Stimulated activated CD4-positive, alpha-beta T cell treated with anti-CD3 and anti-CD28 coated beads, Interleukin-2, amount 100 ng/mL, for 48 hours (primary cell): ENCODE measurements at regions not wholly inside any gene's neighbourhood (a gene's known extent, or its start where the extent isn't known, plus 50 kb on each side); places are given as distances from the start of the nearest gene placed in this dataset.

Experiments
- DNase-seq, 2 donors: peaks; one replicate each; pipeline ENCODE4 v3.0.0-alpha.2; 2020

GRCh38 chr11:130617001-130617400, 168.6 kb downstream of the ADAMTS15 start:
- DNase-seq: no peak

DNA sequence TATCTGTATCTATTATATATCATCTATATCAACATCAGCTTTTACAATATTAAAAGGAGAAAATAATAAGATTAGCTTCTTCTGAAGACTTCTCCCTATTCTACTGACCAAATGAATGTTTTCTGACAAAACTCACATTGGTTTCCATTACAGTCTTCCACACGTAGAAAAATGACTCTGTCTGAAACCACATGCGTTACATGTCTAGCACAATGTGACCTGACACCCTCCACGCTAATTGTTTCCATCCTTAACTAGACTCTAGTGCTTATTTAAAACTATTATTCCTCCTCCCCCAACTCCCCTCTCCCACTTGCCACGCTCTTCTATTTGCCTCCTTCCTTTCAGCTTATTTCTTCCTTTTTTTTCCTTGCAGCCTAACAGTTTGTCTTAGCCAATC, 172.1 kb downstream of the ADAMTS15 start:
- no peak for DNase-seq

- no peak for DNase-seq
Measured at GRCh38 chr11:130622141-130622542, 173.7 kb downstream of the ADAMTS15 start.

DNA sequence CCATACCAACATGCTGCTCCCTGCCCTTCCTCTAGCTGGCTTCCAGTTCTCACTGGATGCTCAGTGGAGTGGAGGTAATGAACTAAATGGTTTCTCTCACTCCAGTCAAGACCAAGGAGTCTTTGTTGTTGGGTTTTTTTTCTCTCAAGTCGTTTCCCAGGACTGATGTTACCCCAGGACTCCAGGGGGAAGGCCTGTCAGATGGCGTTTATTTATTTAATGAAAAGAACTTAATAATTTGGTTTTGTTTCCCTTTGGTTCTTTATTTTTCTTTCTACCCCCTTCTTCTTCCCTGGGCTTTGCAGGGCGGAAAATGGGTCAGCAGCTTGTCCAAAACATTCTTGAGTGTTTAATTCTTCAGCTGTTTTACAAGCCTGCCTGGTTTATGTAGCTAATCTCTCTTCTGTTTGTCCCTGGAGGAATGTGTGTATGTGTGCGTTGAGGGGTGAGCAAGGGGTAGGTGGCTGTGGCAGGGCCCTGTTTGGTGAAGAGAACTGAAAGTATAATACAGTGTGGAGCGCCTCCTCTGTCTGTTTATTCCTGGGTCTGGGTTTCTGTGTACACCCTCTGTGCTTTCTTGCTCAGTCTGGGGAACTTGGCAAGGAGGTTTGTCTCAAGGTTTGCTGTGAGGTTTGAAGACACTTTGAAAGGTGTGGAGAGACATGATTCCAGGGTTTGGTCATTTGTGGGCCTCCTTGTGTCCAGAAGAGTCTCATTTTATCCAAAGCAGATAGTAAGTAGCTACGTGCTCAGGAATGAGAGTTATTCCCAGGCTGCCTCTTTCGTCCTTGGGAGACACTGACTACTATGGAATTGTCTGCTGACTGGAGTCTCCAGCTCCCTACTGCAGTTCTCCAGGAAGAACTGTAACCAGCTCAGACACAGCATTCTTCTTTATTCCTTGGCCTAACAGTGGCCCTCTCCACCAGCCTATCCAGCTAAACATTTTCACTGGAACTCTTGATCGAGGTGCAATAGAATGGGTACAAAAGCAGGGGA, 175.5 kb downstream of the ADAMTS15 start:
- DNase-seq: no peak

- DNase-seq: no peak
Measured at GRCh38 chr11:130624971-130625544, 176.6 kb downstream of the ADAMTS15 start.

DNA sequence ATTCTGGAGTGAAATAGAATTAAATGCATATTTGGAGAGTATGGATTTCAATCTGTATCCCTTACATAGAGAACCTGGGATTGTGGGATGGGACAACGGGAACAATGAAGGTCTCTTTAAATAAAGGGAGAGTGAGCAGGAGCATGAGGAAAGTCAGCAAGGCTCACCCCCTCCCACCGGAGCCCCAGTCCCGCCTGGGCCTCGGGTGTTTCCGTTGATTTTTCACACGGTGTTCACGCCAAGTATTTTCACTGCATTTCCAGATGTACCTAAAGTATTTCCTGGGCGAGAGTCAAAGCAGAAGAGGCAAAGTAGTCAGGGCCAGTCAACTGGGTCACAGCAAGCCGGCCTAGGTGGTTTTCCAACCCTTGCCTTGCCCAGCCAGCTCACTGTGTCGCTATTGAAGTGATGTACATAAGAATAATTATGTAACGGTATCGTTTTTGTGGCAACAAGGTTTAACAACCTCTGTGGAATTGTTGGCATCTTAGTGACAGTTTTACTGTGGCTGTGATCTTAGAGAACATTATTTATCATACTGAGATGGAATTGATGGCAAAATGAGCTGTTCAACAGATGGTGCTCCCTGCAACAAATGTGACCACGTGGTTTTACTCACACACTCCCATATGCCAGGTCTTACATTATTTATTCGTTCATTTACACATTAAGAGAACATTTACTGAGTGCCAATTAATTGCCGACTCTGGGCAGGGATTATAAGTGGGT, 177.3 kb downstream of the ADAMTS15 start:
- no peak for DNase-seq

DNA sequence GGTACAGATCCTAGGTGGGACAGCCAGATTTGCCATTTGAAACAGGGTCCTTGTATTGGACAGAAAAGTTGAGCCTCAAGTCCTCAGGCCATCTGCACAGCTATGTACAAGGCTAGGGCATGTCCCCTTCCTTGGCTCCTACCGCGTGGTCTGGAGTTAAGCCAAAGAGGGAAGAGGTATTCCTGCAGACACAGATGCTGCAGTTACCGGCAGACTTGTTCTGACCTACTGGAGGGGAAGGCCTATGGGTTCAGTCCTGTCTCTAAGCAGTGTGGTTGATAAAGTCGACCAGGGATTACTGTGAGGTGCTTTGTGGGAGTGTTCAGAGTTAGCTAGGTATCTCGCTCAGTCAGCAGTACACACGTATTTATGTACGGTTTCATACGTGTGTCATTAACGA, 180.6 kb downstream of the ADAMTS15 start:
- DNase-seq: no peak

DNA sequence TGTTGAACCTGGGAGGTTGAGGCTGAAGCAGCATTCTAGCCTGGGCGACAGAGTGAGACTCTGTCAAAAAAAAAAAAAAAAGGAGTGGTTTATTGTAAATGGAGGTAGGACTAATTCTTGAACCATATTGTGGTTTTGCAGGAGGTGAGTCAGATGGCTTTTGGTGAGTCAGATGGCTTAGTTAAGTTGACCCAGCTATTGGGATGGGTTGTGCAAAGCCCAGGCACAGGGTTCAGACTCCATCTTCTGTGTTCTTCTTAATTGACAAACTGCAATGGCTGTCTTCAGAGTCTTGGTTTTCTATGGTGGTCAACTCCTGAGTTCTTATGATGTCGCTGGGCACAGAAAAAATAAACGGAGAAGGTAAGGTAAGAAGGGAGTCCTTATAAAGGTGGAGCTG, 182.7 kb downstream of the ADAMTS15 start:
- peak in 1 of 2 donors; percentile 5 for DNase-seq

DNA sequence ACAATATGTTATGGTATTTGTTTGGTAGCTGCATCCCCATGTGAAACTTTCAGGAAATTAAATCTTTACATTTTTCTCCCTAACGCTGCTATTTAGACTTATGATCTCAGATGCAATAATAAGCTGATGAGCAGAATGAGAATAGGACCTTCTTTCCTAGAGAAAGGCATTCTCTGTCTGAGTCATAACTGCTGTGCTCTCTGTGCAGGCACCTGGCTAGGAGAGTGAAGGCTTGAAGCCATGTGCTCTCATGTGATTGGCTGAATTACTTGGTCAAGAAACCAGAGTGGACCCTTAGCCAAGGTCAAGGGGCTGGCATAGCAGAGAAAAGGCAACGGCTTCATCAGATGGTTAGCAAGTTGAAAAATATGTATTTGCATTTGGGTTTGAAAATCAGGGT, 185.0 kb downstream of the ADAMTS15 start:
- DNase-seq: no peak

DNA sequence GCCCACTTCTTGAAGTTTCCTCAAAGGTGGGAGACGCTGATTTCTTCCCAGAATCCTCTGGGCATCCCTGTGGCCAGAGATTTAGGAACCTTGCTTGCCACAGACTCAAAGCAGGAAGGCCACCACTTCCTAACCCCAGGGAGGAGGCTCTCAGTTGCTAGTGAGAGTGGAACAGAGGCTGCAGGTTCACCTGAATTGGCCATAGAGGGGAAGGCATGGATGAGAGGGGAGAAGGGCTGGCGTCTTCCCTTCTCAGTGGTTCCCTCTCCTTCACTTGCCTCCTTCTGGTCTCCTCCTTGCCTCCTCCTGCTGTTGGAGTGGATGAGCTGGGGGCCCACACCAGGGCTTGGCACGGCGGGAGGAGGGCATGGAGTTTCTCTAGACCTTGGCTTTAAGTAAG, 185.7 kb downstream of the ADAMTS15 start:
- DNase-seq: no peak

DNA sequence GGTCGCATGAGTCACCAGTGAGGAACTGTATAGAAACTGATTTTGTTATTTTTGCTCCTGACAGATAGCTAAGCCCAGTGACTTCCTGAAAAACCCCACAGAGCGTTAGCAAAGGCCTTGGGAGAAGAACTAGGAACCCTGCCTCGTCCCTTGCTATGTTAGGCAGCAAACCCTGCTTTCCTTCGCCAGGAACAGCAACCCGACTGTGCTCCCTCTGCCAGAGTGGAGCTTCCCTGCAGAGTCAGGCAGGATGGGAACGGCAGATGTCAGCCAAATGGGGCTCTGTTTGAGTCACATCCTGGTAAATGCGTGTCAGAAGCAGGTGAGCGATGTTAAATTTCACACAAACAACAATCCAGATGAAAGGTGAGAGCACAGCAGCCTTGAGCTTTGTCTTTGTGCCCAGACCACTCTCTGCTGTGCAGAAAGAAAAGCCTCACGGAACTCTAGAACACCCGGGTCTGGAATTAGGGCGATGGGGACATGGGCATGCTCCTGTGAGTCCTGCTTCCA, 186.6 kb downstream of the ADAMTS15 start:
- DNase-seq: no peak

DNA sequence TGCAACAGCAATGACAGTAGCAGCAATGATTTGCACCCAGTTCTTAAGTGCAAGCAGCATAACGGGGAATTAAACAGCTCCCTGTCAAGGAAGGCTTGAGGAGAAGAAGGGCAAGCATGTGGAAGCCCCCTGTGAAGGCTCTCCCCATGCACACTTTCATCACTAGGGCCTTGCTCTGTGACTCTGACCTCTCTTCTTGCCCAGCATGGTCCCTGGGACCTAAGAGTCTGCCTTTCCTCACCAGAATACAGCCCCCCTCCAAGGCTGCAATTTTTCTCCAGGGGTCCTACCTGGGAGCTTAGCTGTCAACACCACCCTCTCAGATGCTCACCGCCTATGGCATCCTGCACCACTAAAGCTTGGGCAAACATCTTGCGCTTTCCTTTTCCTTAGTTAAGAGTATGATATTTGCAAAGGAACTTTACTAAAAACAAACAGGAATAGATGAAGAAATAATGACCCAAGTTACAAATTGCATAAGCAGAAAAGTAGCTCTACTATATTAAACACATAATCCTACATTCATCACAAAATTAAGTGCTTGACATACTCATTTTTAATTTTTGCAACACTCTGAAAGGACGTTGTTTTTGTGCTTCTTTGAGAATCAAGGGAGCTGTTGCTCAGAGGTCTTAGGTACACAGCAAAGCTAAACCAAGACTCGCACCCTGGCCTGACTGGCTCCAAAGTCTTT, 187.6 kb downstream of the ADAMTS15 start:
- DNase-seq: no peak

DNA sequence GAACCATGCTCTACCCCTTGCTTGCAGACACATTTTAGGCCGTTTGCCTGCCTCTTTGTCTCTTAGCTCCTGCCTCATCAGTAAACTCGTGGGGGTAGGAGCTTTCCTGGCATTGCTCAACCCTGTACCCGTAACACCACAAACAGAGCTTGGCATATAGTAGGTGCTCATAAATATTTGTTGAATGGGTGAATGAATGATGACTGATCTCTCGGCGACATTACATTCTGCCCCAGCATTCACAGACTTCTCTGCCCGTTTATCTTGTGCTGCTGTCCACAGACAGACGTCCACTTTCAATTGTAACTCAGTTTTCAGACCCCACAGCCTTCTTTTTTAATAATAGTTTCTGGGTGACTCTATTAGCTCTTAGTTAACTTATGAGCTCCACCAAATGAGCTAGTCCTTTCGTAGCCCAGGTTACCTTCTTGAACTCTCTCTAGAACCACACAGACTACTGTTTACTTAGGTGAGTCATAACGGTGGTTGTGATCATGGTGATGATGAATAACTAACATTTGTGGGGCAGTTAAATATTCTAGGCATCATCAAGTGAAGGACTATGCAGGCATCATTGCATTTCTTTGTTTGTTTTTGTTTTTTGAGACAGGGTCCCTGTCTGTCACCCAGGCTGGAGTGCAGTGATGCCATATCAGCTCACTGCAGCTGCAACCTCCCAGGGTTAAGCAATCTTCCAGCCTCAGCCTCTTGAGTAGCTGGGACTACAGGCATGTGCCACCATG, 188.4 kb downstream of the ADAMTS15 start:
- no peak for DNase-seq

GRCh38 chr11:130637566-130637965, 189.1 kb downstream of the ADAMTS15 start:
- DNase-seq: no peak

GRCh38 chr11:130638033-130638432, 189.6 kb downstream of the ADAMTS15 start:
- DNase-seq: no peak

- DNase-seq: no peak
Measured at GRCh38 chr11:130638624-130639023, 190.2 kb downstream of the ADAMTS15 start.

DNA sequence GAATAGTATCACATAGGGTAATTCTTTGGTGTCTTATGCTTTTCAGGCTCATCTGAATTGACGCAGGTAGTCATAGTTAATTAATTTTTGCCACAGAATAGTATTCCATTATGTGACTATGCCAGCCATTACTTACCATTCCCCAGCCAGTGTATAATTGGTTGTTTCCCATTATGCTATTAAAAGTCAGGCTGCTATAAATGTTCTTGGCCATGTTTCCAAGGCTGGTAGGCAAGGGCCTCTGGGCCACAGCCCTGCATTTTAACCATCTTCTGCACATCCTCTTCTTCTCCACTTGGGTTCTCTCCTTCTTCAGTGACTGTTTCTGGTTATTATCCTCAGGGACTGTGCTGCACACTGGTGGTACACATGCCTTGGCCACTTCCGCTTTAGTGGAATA, 190.9 kb downstream of the ADAMTS15 start:
- no peak for DNase-seq

DNA sequence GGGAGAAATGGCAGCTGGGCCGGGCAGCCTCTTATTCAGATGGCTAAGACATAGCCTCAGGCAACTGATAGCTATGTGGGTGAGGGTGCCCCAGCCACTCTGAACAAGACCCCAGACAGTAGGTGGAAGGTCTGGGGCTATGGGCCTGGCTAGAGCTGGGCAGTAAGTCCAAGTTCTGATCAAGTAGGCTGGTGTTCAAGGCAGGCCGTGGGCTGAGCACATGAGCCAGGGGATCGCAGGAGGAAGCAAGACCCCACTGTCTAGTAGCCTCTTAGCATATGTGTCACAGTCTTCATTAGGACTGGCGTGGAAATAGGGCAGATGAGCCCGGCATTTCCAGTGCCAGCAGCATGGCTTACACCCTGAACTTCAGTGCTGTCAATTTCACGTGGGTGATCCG, 192.1 kb downstream of the ADAMTS15 start:
- no peak for DNase-seq

- no peak for DNase-seq
Measured at GRCh38 chr11:130641876-130642275, 193.4 kb downstream of the ADAMTS15 start.

GRCh38 chr11:130642994-130643393, 194.5 kb downstream of the ADAMTS15 start:
- DNase-seq: no peak

GRCh38 chr11:130644187-130644586, 195.7 kb downstream of the ADAMTS15 start:
- DNase-seq: no peak
